Hematopoietic multipotent progenitor cell treated with erythropoietin and hydrocortisone succinate and interleukin-3 and kit ligand, for 6 days (in vitro differentiated cells): ENCODE measurements at regions not wholly inside any gene's neighbourhood (a gene's known extent, or its start where the extent isn't known, plus 50 kb on each side); places are given as distances from the start of the nearest gene placed in this dataset.

Experiments
- DNase-seq: peaks from one replicate; pipeline ENCODE4 v3.0.0-alpha.2; 2015

GRCh38 chr13:50670847-50671496, 172.5 kb downstream of the DLEU7 start:
- no peak for DNase-seq

GRCh38 chr13:50671497-50671850, 172.0 kb downstream of the DLEU7 start:
- no peak for DNase-seq

GRCh38 chr13:50672025-50672424, 171.5 kb downstream of the DLEU7 start:
- no peak for DNase-seq

- no peak for DNase-seq
Measured at GRCh38 chr13:50675651-50676050, 167.8 kb downstream of the DLEU7 start.

- peak; percentile 36 for DNase-seq
Measured at GRCh38 chr13:50676602-50677001, 166.9 kb downstream of the DLEU7 start.

- no peak for DNase-seq
Measured at GRCh38 chr13:50677258-50677657, 166.2 kb downstream of the DLEU7 start.

- no peak for DNase-seq
Measured at GRCh38 chr13:50677687-50678463, 165.6 kb downstream of the DLEU7 start.

GRCh38 chr13:50678464-50679162, 164.9 kb downstream of the DLEU7 start:
- no peak for DNase-seq

GRCh38 chr13:50679321-50679720, 164.2 kb downstream of the DLEU7 start:
- no peak for DNase-seq

GRCh38 chr13:50682002-50682401, 161.5 kb downstream of the DLEU7 start:
- no peak for DNase-seq

- no peak for DNase-seq
Measured at GRCh38 chr13:50682966-50683365, 160.5 kb downstream of the DLEU7 start.

- peak; percentile 35 for DNase-seq
Measured at GRCh38 chr13:50684366-50684765, 159.1 kb downstream of the DLEU7 start.

- DNase-seq, result peak; percentile 81
Measured at GRCh38 chr13:50685491-50685890, 158.0 kb downstream of the DLEU7 start.

- no peak for DNase-seq
Measured at GRCh38 chr13:50685956-50686355, 157.5 kb downstream of the DLEU7 start.

- DNase-seq, result peak; percentile 60
Measured at GRCh38 chr13:50686551-50686950, 156.9 kb downstream of the DLEU7 start.

GRCh38 chr13:50687545-50687944, 155.9 kb downstream of the DLEU7 start:
- DNase-seq, result no peak

- DNase-seq, result no peak
Measured at GRCh38 chr13:50690006-50690405, 153.5 kb downstream of the DLEU7 start.

- DNase-seq, result peak; percentile 40
Measured at GRCh38 chr13:50691176-50691680, 152.3 kb downstream of the DLEU7 start.

- peak; percentile 43 for DNase-seq
Measured at GRCh38 chr13:50691681-50692263, 151.7 kb downstream of the DLEU7 start.

GRCh38 chr13:50692396-50692915, 151.0 kb downstream of the DLEU7 start:
- no peak for DNase-seq

- DNase-seq, result no peak
Measured at GRCh38 chr13:50693727-50694126, 149.8 kb downstream of the DLEU7 start.

- DNase-seq, result no peak
Measured at GRCh38 chr13:50697746-50698539, 145.5 kb downstream of the DLEU7 start.
